Natural killer cell (primary cell): ENCODE measurements at regions not wholly inside any gene's neighbourhood (a gene's known extent, or its start where the extent isn't known, plus 50 kb on each side); places are given as distances from the start of the nearest gene placed in this dataset.

Experiments
- ATAC-seq, 3 donors: fragments of 150-1000 bp in 2 of 3; fragments of 200-7000 bp in 1 of 3; cut with Tn5 transposase; 1 replicate in 1 of 3; 2 replicates in 2 of 3; pipeline ENCODE4 v1.10.0; 2021; ENCODE audit warnings: mild to moderate bottlenecking in 2 of 3, moderate library complexity in 2 of 3
- DNase-seq, 2 donors: peaks; one replicate each; pipeline versions ENCODE4 v3.0.0 to v3.0.0-alpha.2; 2013 to 2021; ENCODE audit warnings: mixed read lengths in 1 of 2
- H3K27ac ChIP-seq: one replicate; pipeline ENCODE4 v1.5.1; 2013; ENCODE audit warnings: mild to moderate bottlenecking, low read length
- H3K27me3 ChIP-seq: one replicate; pipeline ENCODE4 v1.6.1; 2013; ENCODE audit warnings: low read length; ENCODE audit not compliant: control insufficient read depth, insufficient read depth
- H3K36me3 ChIP-seq: one replicate; pipeline ENCODE4 v1.6.1; 2013; ENCODE audit warnings: low read length; ENCODE audit not compliant: control insufficient read depth, insufficient read depth
- H3K4me1 ChIP-seq: one replicate; pipeline ENCODE4 v1.6.1; 2013; ENCODE audit warnings: low read length; ENCODE audit not compliant: control insufficient read depth, insufficient read depth
- H3K4me3 ChIP-seq: one replicate; pipeline ENCODE4 v1.5.1; 2013; ENCODE audit warnings: low read length
- H3K9me3 ChIP-seq: one replicate; pipeline ENCODE4 v1.6.1; 2013; ENCODE audit warnings: low read length; ENCODE audit not compliant: control insufficient read depth, insufficient read depth
- H3K27ac Mint-ChIP-seq, 2 donors: one replicate each; pipeline ENCODE4 v1.8.0; 2022; ENCODE audit warnings: mild to moderate bottlenecking in 2 of 2, mixed read lengths in 2 of 2, moderate library complexity in 1 of 2
- H3K27me3 Mint-ChIP-seq, 2 donors: one replicate each; pipeline ENCODE4 v1.8.0; 2022; ENCODE audit warnings: low read depth in 2 of 2, mixed read lengths in 2 of 2
- H3K36me3 Mint-ChIP-seq: one replicate; pipeline ENCODE4 v1.8.0; 2022; ENCODE audit warnings: mixed read lengths
- H3K4me1 Mint-ChIP-seq, 2 donors: one replicate each; pipeline ENCODE4 v1.8.0; 2022; ENCODE audit warnings: mixed read lengths in 2 of 2
- H3K4me3 Mint-ChIP-seq: one replicate; pipeline ENCODE4 v1.8.0; 2022; ENCODE audit warnings: mild to moderate bottlenecking, moderate library complexity, mixed read lengths
- H3K9me3 Mint-ChIP-seq, 2 donors: one replicate each; pipeline ENCODE4 v1.8.0; 2022; ENCODE audit warnings: mixed read lengths in 2 of 2
- CTCF ChIP-seq: fragments of 200-600 bp; IDR thresholded peaks from one replicate; pipeline ENCODE4 v1.8.0; 2022; ENCODE audit warnings: antibody characterized with exemption
- WGBS: methylation state at CpG from one replicate; pipeline ENCODE4 v1.1.7; 2013; ENCODE audit warnings: missing lambda C conversion rate; ENCODE audit not compliant: insufficient coverage; 5-methylcytosine and 5-hydroxymethylcytosine counted together
- intact Hi-C: fragments of 100-400 bp; cut with micrococcal nuclease; formaldehyde crosslinking; loops from one replicate; pipeline ENCODE4 v1.14.2; 2022

DNA sequence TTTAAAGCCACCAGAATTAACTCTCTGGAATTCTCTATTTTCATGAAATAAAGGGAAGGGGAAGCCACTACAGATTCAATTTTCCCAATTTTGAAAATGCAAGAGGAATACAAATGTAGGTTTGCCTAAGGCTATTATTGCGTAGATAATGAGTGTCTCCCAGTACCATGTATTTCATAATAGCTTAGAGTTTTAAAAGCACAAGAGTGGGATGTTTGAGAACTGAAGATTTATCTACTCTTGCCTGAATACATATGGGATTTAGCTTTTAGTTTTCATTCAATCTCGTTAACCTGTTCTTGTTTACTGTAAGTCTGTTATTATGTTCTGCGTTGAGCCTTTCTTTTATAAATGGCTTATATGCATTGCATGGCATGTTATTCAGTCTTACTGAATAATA lies 795.1 kb downstream of the BRINP3 start:
- no peak for TF ChIP-seq CTCF
- ATAC-seq (no peak), DNase-seq (no peak)
- peaks cover 7 to 8% of the 10 kb centered on the region in 2 donors for H3K9me3 Mint-ChIP-seq
- no peaks in the 10 kb centered on the region for H3K9me3 ChIP-seq
- no peak overlapping the region for H3K27ac ChIP-seq
- WGBS = no CpG with 5 or more reads among the region's 3 CpGs
- H3K36me3 Mint-ChIP-seq = no peaks in the 10 kb centered on the region
- no peaks in the 10 kb centered on the region for H3K27me3 Mint-ChIP-seq
- H3K4me1 Mint-ChIP-seq = no peaks in the 10 kb centered on the region
- no peak overlapping the region for H3K27ac Mint-ChIP-seq
- intact Hi-C loops = no loop called here
- no peaks in the 10 kb centered on the region for H3K4me1 ChIP-seq
- H3K4me3 ChIP-seq = no peak overlapping the region
- H3K36me3 ChIP-seq = no peaks in the 10 kb centered on the region
- H3K27me3 ChIP-seq = no peaks in the 10 kb centered on the region
- no peak overlapping the region for H3K4me3 Mint-ChIP-seq

DNA sequence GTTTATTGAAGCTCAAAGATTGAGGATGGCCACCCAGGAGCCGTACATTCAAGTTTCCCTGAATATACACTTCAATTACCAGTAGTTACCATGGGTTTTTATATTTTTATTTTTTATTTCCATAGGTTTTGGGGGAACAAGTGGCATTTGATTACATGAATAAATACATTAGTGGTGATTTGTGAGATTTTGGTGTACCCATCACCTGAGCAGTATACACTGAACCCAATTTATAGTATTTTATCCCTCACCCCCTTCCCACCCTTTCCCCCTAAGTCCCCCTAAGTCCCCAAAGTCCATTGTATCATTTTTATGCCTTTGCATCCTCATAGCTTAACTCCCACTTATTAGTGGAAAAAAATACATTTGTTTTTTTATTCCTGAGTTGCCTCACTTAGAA lies 791.4 kb downstream of the BRINP3 start:
- Mint-ChIP-seq H3K27ac (no peak overlapping the region), H3K4me3 (no peak overlapping the region), H3K4me1 (no peaks in the 10 kb centered on the region), H3K27me3 (no peaks in the 10 kb centered on the region), H3K9me3 (peaks cover 9 to 11% of the 10 kb centered on the region in 2 donors), H3K36me3 (no peaks in the 10 kb centered on the region)
- Histone ChIP-seq H3K36me3 (no peaks in the 10 kb centered on the region), H3K27ac (no peak overlapping the region), H3K4me1 (no peaks in the 10 kb centered on the region), H3K27me3 (no peaks in the 10 kb centered on the region), H3K4me3 (no peak overlapping the region), H3K9me3 (no peaks in the 10 kb centered on the region)
- no peak for DNase-seq
- no peak for ATAC-seq
- no CpG with 5 or more reads among the region's 1 CpG for WGBS
- intact Hi-C loops = no loop called here
- no peak for TF ChIP-seq CTCF

GRCh38 chr1:189693140-189693539 lies 784.5 kb downstream of the BRINP3 start:
- no peak for TF ChIP-seq CTCF
- 73% methylated on average over 2 of the region's 2 CpGs for whole genome bisulfite sequencing
- Mint-ChIP-seq H3K36me3 (peaks cover 16% of the 10 kb centered on the region), H3K27ac (no peak overlapping the region), H3K4me1 (no peaks in the 10 kb centered on the region), H3K27me3 (no peaks in the 10 kb centered on the region), H3K4me3 (no peak overlapping the region), H3K9me3 (peaks cover 7 to 11% of the 10 kb centered on the region in 2 donors)
- DNase-seq (no peak), ATAC-seq (no peak)
- Histone ChIP-seq H3K36me3 (no peaks in the 10 kb centered on the region), H3K27me3 (no peaks in the 10 kb centered on the region), H3K9me3 (peaks cover 20% of the 10 kb centered on the region), H3K4me1 (no peaks in the 10 kb centered on the region), H3K27ac (no peak overlapping the region), H3K4me3 (no peak overlapping the region)
- intact Hi-C loops = no loop called here

- no peaks in the 10 kb centered on the region for H3K36me3 ChIP-seq
- H3K4me1 ChIP-seq = no peaks in the 10 kb centered on the region
- Mint-ChIP-seq H3K27ac (no peak overlapping the region), H3K36me3 (peaks cover 20% of the 10 kb centered on the region), H3K4me3 (no peak overlapping the region), H3K27me3 (no peaks in the 10 kb centered on the region), H3K9me3 (peaks cover 9 to 14% of the 10 kb centered on the region in 2 donors), H3K4me1 (no peaks in the 10 kb centered on the region)
- peaks cover 20% of the 10 kb centered on the region for H3K9me3 ChIP-seq
- TF ChIP-seq CTCF = no peak
- ATAC-seq (no peak), DNase-seq (no peak)
- WGBS = 96% methylated on average over 18 of the region's 19 CpGs
- no peak overlapping the region for H3K27ac ChIP-seq
- no peaks in the 10 kb centered on the region for H3K27me3 ChIP-seq
- intact Hi-C loops = no loop called here
- H3K4me3 ChIP-seq = no peak overlapping the region
Observed at GRCh38 chr1:189696297-189696696, 781.4 kb downstream of the BRINP3 start.
